Keratinocyte (primary cell): ENCODE measurements at regions not wholly inside any gene's neighbourhood (a gene's known extent, or its start where the extent isn't known, plus 50 kb on each side); places are given as distances from the start of the nearest gene placed in this dataset.

Experiments
- DNase-seq: peaks from one replicate; pipeline ENCODE4 v3.0.0-alpha.2; 2011; ENCODE audit warnings: low read depth, missing footprints, low spot score
- FAIRE-seq: peaks from 2 replicates; lab custom pipeline; 2011; peaks lifted over from hg19 to GRCh38; lab: Jason Lieb, UNC
- H2AFZ ChIP-seq: 2 replicates; pipeline ENCODE4 v1.6.0; 2012; ENCODE audit warnings: low read length, control low read depth, inconsistent platforms; ENCODE audit not compliant: control insufficient read depth
- H3K27ac ChIP-seq: 2 replicates; pipeline ENCODE4 v1.5.1; 2011; ENCODE audit warnings: low read length; ENCODE audit not compliant: control insufficient read depth, insufficient read depth
- H3K27me3 ChIP-seq: 3 replicates; pipeline ENCODE4 v1.6.0; 2011; ENCODE audit warnings: low read length; ENCODE audit not compliant: control insufficient read depth, insufficient read depth; ENCODE audit errors: extremely low read depth
- H3K36me3 ChIP-seq, 2 experiments: 2 replicates in 1 of 2; 3 replicates in 1 of 2; pipeline ENCODE4 v1.5.1; 2011; ENCODE audit warnings: low read length in 2 of 2, mild to moderate bottlenecking in 1 of 2; ENCODE audit not compliant: control insufficient read depth in 2 of 2, insufficient read depth in 2 of 2; ENCODE audit errors: extremely low read depth in 1 of 2
- H3K4me1 ChIP-seq: 3 replicates; pipeline ENCODE4 v1.5.1; 2011; ENCODE audit warnings: low read length; ENCODE audit not compliant: control insufficient read depth, insufficient read depth; ENCODE audit errors: extremely low read depth
- H3K4me2 ChIP-seq: 3 replicates; pipeline ENCODE4 v1.6.0; 2011; ENCODE audit warnings: low read depth, low read length; ENCODE audit not compliant: control insufficient read depth, insufficient read depth; ENCODE audit errors: extremely low read depth
- H3K4me3 ChIP-seq, 3 experiments: fragments of 200-600 bp in 1 of 3; sonication (generic) in 1 of 3; 2 replicates in 2 of 3; 3 replicates in 1 of 3; pipeline ENCODE4 v1.5.1; 2011 to 2016; ENCODE audit warnings: low read length in 3 of 3, mild to moderate bottlenecking in 3 of 3, control low read depth in 2 of 3, inconsistent platforms in 1 of 3, low read depth in 1 of 3, mixed read lengths in 1 of 3, mixed run types in 1 of 3, moderate library complexity in 1 of 3; ENCODE audit not compliant: control insufficient read depth in 2 of 3, insufficient read depth in 2 of 3; ENCODE audit errors: extremely low read depth in 1 of 3
- H3K79me2 ChIP-seq: 2 replicates; pipeline ENCODE4 v1.6.0; 2012; ENCODE audit warnings: low read length; ENCODE audit not compliant: control insufficient read depth, insufficient read depth
- H3K9ac ChIP-seq: 3 replicates; pipeline ENCODE4 v1.6.0; 2011; ENCODE audit warnings: low read length; ENCODE audit not compliant: control insufficient read depth, insufficient read depth; ENCODE audit errors: extremely low read depth
- H3K9me1 ChIP-seq: 3 replicates; pipeline ENCODE4 v1.6.0; 2011; ENCODE audit warnings: low read length; ENCODE audit not compliant: control insufficient read depth, insufficient read depth; ENCODE audit errors: extremely low read depth
- H3K9me3 ChIP-seq: 2 replicates; pipeline ENCODE4 v1.5.1; 2012; ENCODE audit warnings: low read depth, low read length; ENCODE audit not compliant: control insufficient read depth
- H4K20me1 ChIP-seq: 3 replicates; pipeline ENCODE4 v1.6.0; 2011; ENCODE audit warnings: low read length; ENCODE audit not compliant: control insufficient read depth, insufficient read depth; ENCODE audit errors: extremely low read depth
- CTCF ChIP-seq, 3 experiments: IDR thresholded peaks in 1 of 3; conservative IDR thresholded peaks in 1 of 3; optimal IDR thresholded peaks in 1 of 3; 2 replicates in 2 of 3; 3 replicates in 1 of 3; pipeline versions ENCODE3 to v1.5.1; 2011; ENCODE audit warnings: low read length in 3 of 3, mild to moderate bottlenecking in 3 of 3, moderate library complexity in 2 of 3, control low read depth in 1 of 3, inconsistent platforms in 1 of 3; ENCODE audit not compliant: insufficient read depth in 2 of 3; ENCODE audit errors: extremely low read depth in 1 of 3
- EZH2 ChIP-seq: IDR thresholded peaks from one replicate; pipeline ENCODE4 v1.6.1; 2012; ENCODE audit warnings: inconsistent platforms, mild to moderate bottlenecking, low read length, moderate library complexity
- dilution Hi-C: fragments of 300-500 bp; cut with MboI; formaldehyde crosslinking; loops from one replicate; pipeline ENCODE4 v1.7.0; 2020; ENCODE audit warnings: low sequenced_read_pairs; ENCODE audit not compliant: extremely low pct_ligation_motif_present

- H3K9me3 ChIP-seq: no peaks in the 10 kb centered on the region
- H3K4me1 ChIP-seq: no peaks in the 10 kb centered on the region
- FAIRE-seq: no peak
- H3K9ac ChIP-seq: no peak overlapping the region
- H3K9me1 ChIP-seq: no peaks in the 10 kb centered on the region
- no peaks in the 10 kb centered on the region for H4K20me1 ChIP-seq
- H2AFZ ChIP-seq: no peak overlapping the region
- TF ChIP-seq CTCF (optimal IDR thresholded peaks at IDR 0.05 in 1 of 3, IDR thresholded peaks at IDR 0.05 in 1 of 3, conservative IDR thresholded peaks at IDR 0.05 in 1 of 3; ENCODE audit: extremely low read depth in 1 of 3, insufficient read depth in 2 of 3, low read length in 3 of 3): no peak
- no peak for TF ChIP-seq EZH2
- H3K79me2 ChIP-seq: no peaks in the 10 kb centered on the region
- H3K36me3 ChIP-seq: no peaks in the 10 kb centered on the region
- H3K27ac ChIP-seq: no peak overlapping the region
- no peaks in the 10 kb centered on the region for H3K27me3 ChIP-seq
- no peak overlapping the region for H3K4me2 ChIP-seq
- DNase-seq: no peak
- no peak overlapping the region for H3K4me3 ChIP-seq
- dilution Hi-C loops: no loop called here
These were observed 1365.4 kb upstream of the RAG2 start for GRCh38 chr11:37963440-37963839.

GRCh38 chr11:37957717-37958116 is 1359.7 kb upstream of the RAG2 start:
- Histone ChIP-seq H3K27me3 (no peaks in the 10 kb centered on the region), H3K4me1 (no peaks in the 10 kb centered on the region), H3K4me3 (no peak overlapping the region), H3K9ac (no peak overlapping the region), H2AFZ (no peak overlapping the region), H3K9me3 (no peaks in the 10 kb centered on the region), H4K20me1 (no peaks in the 10 kb centered on the region), H3K36me3 (no peaks in the 10 kb centered on the region), H3K27ac (no peak overlapping the region), H3K4me2 (no peak overlapping the region), H3K9me1 (no peaks in the 10 kb centered on the region), H3K79me2 (no peaks in the 10 kb centered on the region)
- no peak for TF ChIP-seq CTCF (optimal IDR thresholded peaks at IDR 0.05 in 1 of 3, IDR thresholded peaks at IDR 0.05 in 1 of 3, conservative IDR thresholded peaks at IDR 0.05 in 1 of 3; ENCODE audit: extremely low read depth in 1 of 3, insufficient read depth in 2 of 3, low read length in 3 of 3)
- TF ChIP-seq EZH2: no peak
- FAIRE-seq: no peak
- no peak for DNase-seq
- dilution Hi-C loops: no loop called here
